ENCODE measurements at regions not wholly inside any gene's neighbourhood (a gene's known extent, or its start where the extent isn't known, plus 50 kb on each side); places are given as distances from the start of the nearest gene placed in this dataset.

DNA sequence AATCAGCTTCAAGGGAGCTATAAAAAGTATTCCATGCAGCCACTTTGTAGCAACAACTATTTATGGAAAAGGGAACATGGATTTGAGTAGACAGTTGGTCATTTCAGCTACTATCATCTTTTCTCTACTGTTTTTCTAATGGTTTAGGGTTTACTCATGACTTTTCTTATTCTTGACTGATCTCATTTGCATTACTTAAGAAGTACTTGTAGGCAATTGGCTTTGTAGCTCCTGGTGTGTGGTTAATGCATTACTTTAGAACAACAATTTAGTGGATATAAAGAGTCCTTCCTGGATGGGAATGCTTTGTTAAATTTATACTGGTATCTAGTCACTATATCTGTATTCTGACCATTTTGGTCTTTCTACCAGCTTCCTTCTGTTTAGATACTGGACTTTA lies 59.8 kb upstream of the NTRK2 start:
- Histone ChIP-seq H3K27ac (ENCODE audit: low read depth, low read length, poor library complexity, severe bottlenecking) (no peak overlapping the region), H3K27me3 (ENCODE audit: insufficient read depth, low read length) (no peaks in the 10 kb centered on the region), H3K9me3 (ENCODE audit: low read length) (no peaks in the 10 kb centered on the region), H3K9ac (ENCODE audit: low read length) (no peak overlapping the region), H3K4me3 (ENCODE audit: low read depth, low read length, poor library complexity, severe bottlenecking) (no peak overlapping the region), H3K4me1 (ENCODE audit: insufficient read depth, low read length, severe bottlenecking) (no peaks in the 10 kb centered on the region), H3K4me2 (ENCODE audit: low read length) (no peak overlapping the region), H4K20me1 (ENCODE audit: insufficient read depth, low read length) (no peaks in the 10 kb centered on the region), H3F3A (ENCODE audit: insufficient read depth, low read length) (no peaks in the 10 kb centered on the region), H3K79me2 (ENCODE audit: insufficient read depth, low read length) (no peaks in the 10 kb centered on the region), H2AFZ (ENCODE audit: low read length) (no peak overlapping the region), H3K36me3 (ENCODE audit: insufficient read depth, low read length) (no peaks in the 10 kb centered on the region), H3K9me2 (ENCODE audit: low read depth, low read length) (no peaks in the 10 kb centered on the region)
- TF ChIP-seq, protein P1, sequence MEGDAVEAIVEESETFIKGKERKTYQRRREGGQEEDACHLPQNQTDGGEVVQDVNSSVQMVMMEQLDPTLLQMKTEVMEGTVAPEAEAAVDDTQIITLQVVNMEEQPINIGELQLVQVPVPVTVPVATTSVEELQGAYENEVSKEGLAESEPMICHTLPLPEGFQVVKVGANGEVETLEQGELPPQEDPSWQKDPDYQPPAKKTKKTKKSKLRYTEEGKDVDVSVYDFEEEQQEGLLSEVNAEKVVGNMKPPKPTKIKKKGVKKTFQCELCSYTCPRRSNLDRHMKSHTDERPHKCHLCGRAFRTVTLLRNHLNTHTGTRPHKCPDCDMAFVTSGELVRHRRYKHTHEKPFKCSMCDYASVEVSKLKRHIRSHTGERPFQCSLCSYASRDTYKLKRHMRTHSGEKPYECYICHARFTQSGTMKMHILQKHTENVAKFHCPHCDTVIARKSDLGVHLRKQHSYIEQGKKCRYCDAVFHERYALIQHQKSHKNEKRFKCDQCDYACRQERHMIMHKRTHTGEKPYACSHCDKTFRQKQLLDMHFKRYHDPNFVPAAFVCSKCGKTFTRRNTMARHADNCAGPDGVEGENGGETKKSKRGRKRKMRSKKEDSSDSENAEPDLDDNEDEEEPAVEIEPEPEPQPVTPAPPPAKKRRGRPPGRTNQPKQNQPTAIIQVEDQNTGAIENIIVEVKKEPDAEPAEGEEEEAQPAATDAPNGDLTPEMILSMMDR (IDR thresholded peaks at IDR 0.05; ENCODE audit: low read length), result no peak
- no peak for TF ChIP-seq EZH2 (IDR thresholded peaks at IDR 0.05; ENCODE audit: borderline replicate concordance, low read length)

DNA sequence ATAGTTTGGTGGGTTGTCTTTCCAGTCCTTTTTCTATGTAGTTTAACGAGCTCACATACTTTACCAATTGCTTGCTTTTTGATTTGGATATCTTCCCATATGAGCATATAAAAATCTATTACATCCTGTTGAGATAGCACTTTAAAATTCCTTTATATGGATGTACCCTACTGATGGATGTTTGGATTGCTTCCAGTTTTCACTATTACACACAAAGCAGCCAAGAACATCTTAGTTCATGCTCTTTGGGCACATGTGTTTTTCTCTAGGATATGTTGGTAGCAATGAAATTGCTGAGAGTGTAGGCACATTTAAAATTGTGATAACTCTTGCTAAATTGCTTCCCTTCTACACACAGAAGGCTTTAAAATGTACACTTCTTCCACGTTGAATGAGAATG lies 56.1 kb upstream of the NTRK2 start:
- Histone ChIP-seq H3K4me1 (ENCODE audit: insufficient read depth, low read length, severe bottlenecking) (no peaks in the 10 kb centered on the region), H3K9ac (ENCODE audit: low read length) (no peak overlapping the region), H3K4me3 (ENCODE audit: low read depth, low read length, poor library complexity, severe bottlenecking) (no peak overlapping the region), H4K20me1 (ENCODE audit: insufficient read depth, low read length) (no peaks in the 10 kb centered on the region), H3K27ac (ENCODE audit: low read depth, low read length, poor library complexity, severe bottlenecking) (no peak overlapping the region), H3K79me2 (ENCODE audit: insufficient read depth, low read length) (no peaks in the 10 kb centered on the region), H3F3A (ENCODE audit: insufficient read depth, low read length) (no peaks in the 10 kb centered on the region), H3K9me3 (ENCODE audit: low read length) (no peaks in the 10 kb centered on the region), H3K9me2 (ENCODE audit: low read depth, low read length) (no peaks in the 10 kb centered on the region), H3K27me3 (ENCODE audit: insufficient read depth, low read length) (no peaks in the 10 kb centered on the region), H3K36me3 (ENCODE audit: insufficient read depth, low read length) (no peaks in the 10 kb centered on the region), H3K4me2 (ENCODE audit: low read length) (no peak overlapping the region), H2AFZ (ENCODE audit: low read length) (no peak overlapping the region)
- TF ChIP-seq EZH2 (IDR thresholded peaks at IDR 0.05; ENCODE audit: borderline replicate concordance, low read length), result no peak
- TF ChIP-seq, protein P1 (IDR thresholded peaks at IDR 0.05; ENCODE audit: low read length), result no peak

DNA sequence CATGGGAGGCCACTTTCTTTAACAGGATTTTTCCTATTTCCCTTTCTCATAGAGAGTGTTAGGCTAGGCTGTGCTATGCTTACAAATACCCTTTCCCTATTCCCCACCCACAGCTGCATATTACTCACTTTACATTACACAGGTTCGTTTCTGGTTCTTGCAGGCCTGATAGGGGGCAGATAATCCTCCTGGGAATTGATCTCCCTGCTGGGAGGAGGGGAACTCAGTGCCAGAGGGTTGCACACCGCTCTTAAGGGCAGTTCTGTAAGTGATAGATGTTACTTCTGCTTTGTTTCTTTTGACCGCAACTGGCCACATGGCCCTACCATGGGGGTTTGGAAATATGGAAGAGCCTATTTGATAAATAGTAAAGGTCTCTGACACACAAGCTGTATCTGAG lies 54.0 kb upstream of the NTRK2 start:
- no peak overlapping the region for H2AFZ ChIP-seq (ENCODE audit: low read length)
- no peak overlapping the region for H3K27ac ChIP-seq (ENCODE audit: low read depth, low read length, poor library complexity, severe bottlenecking)
- no peaks in the 10 kb centered on the region for H3K36me3 ChIP-seq (ENCODE audit: insufficient read depth, low read length)
- H3K4me1 ChIP-seq (ENCODE audit: insufficient read depth, low read length, severe bottlenecking), result no peaks in the 10 kb centered on the region
- H3K4me3 ChIP-seq (ENCODE audit: low read depth, low read length, poor library complexity, severe bottlenecking), result no peak overlapping the region
- no peak overlapping the region for H3K9ac ChIP-seq (ENCODE audit: low read length)
- no peak for TF ChIP-seq EZH2 (IDR thresholded peaks at IDR 0.05; ENCODE audit: borderline replicate concordance, low read length)
- TF ChIP-seq, protein P1 (IDR thresholded peaks at IDR 0.05; ENCODE audit: low read length), result no peak
- no peaks in the 10 kb centered on the region for H3K27me3 ChIP-seq (ENCODE audit: insufficient read depth, low read length)
- H3K9me2 ChIP-seq (ENCODE audit: low read depth, low read length), result no peaks in the 10 kb centered on the region
- H3K9me3 ChIP-seq (ENCODE audit: low read length), result no peaks in the 10 kb centered on the region
- H3F3A ChIP-seq (ENCODE audit: insufficient read depth, low read length), result no peaks in the 10 kb centered on the region
- no peaks in the 10 kb centered on the region for H3K79me2 ChIP-seq (ENCODE audit: insufficient read depth, low read length)
- no peaks in the 10 kb centered on the region for H4K20me1 ChIP-seq (ENCODE audit: insufficient read depth, low read length)
- no peak overlapping the region for H3K4me2 ChIP-seq (ENCODE audit: low read length)

Data from OCI-LY1 (cell line).